Cardiac septum (tissue), 1 donor: ENCODE measurements at regions not wholly inside any gene's neighbourhood (a gene's known extent, or its start where the extent isn't known, plus 50 kb on each side); places are given as distances from the start of the nearest gene placed in this dataset.
"Not testable (repeated sequence)": the region's sequence is repeated elsewhere in the genome, so short reads cannot be mapped to it uniquely, and the experiment has no call there.

Experiments
- DNase-seq: peaks from one replicate; pipeline ENCODE4 v3.0.0-alpha.2; 2020; ENCODE audit warnings: low spot score
- intact Hi-C: fragments of 100-400 bp; cut with DNase I; formaldehyde crosslinking; loops from one replicate; pipeline ENCODE4 v1.14.0; 2022
- donor health status: DM: no; HTN: no; CAD: no.

- DNase-seq = no peak
- intact Hi-C loops = no loop called here
These were observed 1345.5 kb downstream of the NCAM2 start for GRCh38 chr21:22343721-22344120.

- no peak for DNase-seq
- intact Hi-C loops = no loop called here
These were observed 1347.4 kb downstream of the NCAM2 start for GRCh38 chr21:22345624-22346023.

- DNase-seq = no peak
- intact Hi-C loops = no loop called here
These were observed 1348.4 kb downstream of the NCAM2 start for GRCh38 chr21:22346576-22346975.

GRCh38 chr21:22351076-22351475, 1352.9 kb downstream of the NCAM2 start:
- no peak for DNase-seq
- intact Hi-C loops = no loop called here

- no peak for DNase-seq
- intact Hi-C loops = no loop called here
These were observed 1353.9 kb downstream of the NCAM2 start for GRCh38 chr21:22352088-22352487.

GRCh38 chr21:22355949-22356348, 1357.7 kb downstream of the NCAM2 start:
- no peak for DNase-seq
- intact Hi-C loops = no loop called here

- intact Hi-C loops = no loop called here
- no peak for DNase-seq
These were observed 1358.5 kb downstream of the NCAM2 start for GRCh38 chr21:22356663-22357062.

- intact Hi-C loops = not testable (repeated sequence)
These were observed 1361.4 kb downstream of the NCAM2 start for GRCh38 chr21:22359599-22359998.

GRCh38 chr21:22363504-22363903, 1365.3 kb downstream of the NCAM2 start:
- intact Hi-C loops = no loop called here
- DNase-seq = no peak

More at GRCh38 chr21:22359599-22359998, 1361.4 kb downstream of the NCAM2 start:
- DNase-seq = not testable (repeated sequence)

GRCh38 chr21:22364163-22364562, 1366.0 kb downstream of the NCAM2 start:
- intact Hi-C loops = no loop called here
- no peak for DNase-seq

- intact Hi-C loops = no loop called here
- no peak for DNase-seq
These were observed 1376.2 kb downstream of the NCAM2 start for GRCh38 chr21:22374218-22374969.

- DNase-seq, intact Hi-C loops: not testable (repeated sequence)
These were observed 1379.6 kb downstream of the NCAM2 start for GRCh38 chr21:22377795-22378194.

- no peak for DNase-seq
- intact Hi-C loops = no loop called here
These were observed 1395.1 kb downstream of the NCAM2 start for GRCh38 chr21:22393324-22393723.

GRCh38 chr21:22395965-22396364, 1397.8 kb downstream of the NCAM2 start:
- intact Hi-C loops = no loop called here
- no peak for DNase-seq

GRCh38 chr21:22399681-22400514, 1401.7 kb downstream of the NCAM2 start:
- intact Hi-C loops = no loop called here
- no peak for DNase-seq

- no peak for DNase-seq
- intact Hi-C loops = no loop called here
These were observed 1411.4 kb downstream of the NCAM2 start for GRCh38 chr21:22409571-22409970.

- intact Hi-C loops = no loop called here
- DNase-seq = no peak
These were observed 1418.3 kb downstream of the NCAM2 start for GRCh38 chr21:22416555-22416954.

GRCh38 chr21:22421416-22422180, 1423.4 kb downstream of the NCAM2 start:
- intact Hi-C loops = no loop called here
- DNase-seq = no peak

GRCh38 chr21:22438428-22439086, 1440.3 kb downstream of the NCAM2 start:
- intact Hi-C loops = no loop called here
- DNase-seq = no peak

GRCh38 chr21:22444990-22445389, 1446.8 kb downstream of the NCAM2 start:
- DNase-seq = no peak
- intact Hi-C loops = no loop called here
